HL-60 (cell line): ENCODE measurements at regions not wholly inside any gene's neighbourhood (a gene's known extent, or its start where the extent isn't known, plus 50 kb on each side); places are given as distances from the start of the nearest gene placed in this dataset.

Source experiments
- CTCF ChIP-seq: IDR thresholded peaks from one replicate; pipeline ENCODE4 v1.5.1; 2011; ENCODE audit warnings: low read length, control low read depth, inconsistent platforms; ENCODE audit not compliant: insufficient read depth
- GABPA ChIP-seq: IDR thresholded peaks from 2 replicates; pipeline ENCODE4 v1.6.1; 2012; ENCODE audit warnings: low read depth
- POLR2AphosphoS5 ChIP-seq: IDR thresholded peaks from 2 replicates; pipeline ENCODE4 v1.6.1; 2012; ENCODE audit warnings: low read depth
- REST ChIP-seq: IDR thresholded peaks from 2 replicates; pipeline ENCODE4 v1.6.1; 2012; ENCODE audit warnings: low read depth; ENCODE audit not compliant: insufficient replicate concordance
- SPI1 ChIP-seq: IDR thresholded peaks from 2 replicates; pipeline ENCODE4 v1.6.1; 2012; ENCODE audit warnings: low read depth, mild to moderate bottlenecking, borderline replicate concordance

GRCh38 chr5:2376486-2376885 is 375.0 kb downstream of the IRX2 start:
- TF ChIP-seq CTCF = no peak
- TF ChIP-seq POLR2AphosphoS5 = no peak
- TF ChIP-seq GABPA = no peak
- TF ChIP-seq REST = no peak
- TF ChIP-seq SPI1 = no peak
